ENCODE measurements at regions not wholly inside any gene's neighbourhood (a gene's known extent, or its start where the extent isn't known, plus 50 kb on each side); places are given as distances from the start of the nearest gene placed in this dataset.

DNA sequence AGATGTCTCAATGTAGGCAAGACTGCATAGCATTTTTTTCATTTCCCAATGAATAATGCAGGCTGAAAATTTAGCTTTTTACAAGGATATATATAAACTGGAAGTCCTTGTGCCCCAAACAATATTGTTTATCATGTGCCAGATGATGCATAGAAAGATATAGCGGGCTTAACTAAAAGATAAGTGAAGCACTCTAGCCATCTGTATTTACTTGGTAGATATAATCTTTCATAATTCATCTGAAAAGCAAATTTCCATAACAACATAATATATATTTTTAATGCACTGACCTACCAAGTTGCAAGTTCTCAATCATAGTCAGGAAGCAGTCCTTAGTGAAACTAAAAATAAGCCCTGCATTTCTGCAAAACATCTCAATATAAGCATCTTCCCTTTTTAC lies 653.3 kb downstream of the NLGN4X start:
- TF ChIP-seq, protein P1, sequence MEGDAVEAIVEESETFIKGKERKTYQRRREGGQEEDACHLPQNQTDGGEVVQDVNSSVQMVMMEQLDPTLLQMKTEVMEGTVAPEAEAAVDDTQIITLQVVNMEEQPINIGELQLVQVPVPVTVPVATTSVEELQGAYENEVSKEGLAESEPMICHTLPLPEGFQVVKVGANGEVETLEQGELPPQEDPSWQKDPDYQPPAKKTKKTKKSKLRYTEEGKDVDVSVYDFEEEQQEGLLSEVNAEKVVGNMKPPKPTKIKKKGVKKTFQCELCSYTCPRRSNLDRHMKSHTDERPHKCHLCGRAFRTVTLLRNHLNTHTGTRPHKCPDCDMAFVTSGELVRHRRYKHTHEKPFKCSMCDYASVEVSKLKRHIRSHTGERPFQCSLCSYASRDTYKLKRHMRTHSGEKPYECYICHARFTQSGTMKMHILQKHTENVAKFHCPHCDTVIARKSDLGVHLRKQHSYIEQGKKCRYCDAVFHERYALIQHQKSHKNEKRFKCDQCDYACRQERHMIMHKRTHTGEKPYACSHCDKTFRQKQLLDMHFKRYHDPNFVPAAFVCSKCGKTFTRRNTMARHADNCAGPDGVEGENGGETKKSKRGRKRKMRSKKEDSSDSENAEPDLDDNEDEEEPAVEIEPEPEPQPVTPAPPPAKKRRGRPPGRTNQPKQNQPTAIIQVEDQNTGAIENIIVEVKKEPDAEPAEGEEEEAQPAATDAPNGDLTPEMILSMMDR (IDR thresholded peaks at IDR 0.05), result no peak
- no peak for TF ChIP-seq EP300 (IDR thresholded peaks at IDR 0.05)
- no peak for TF ChIP-seq RAD21 (conservative IDR thresholded peaks at IDR 0.05 in 1 of 2, IDR thresholded peaks at IDR 0.05 in 1 of 2)
- no peak for TF ChIP-seq RARB (CRISPR knock-in tag; IDR thresholded peaks at IDR 0.05)
- TF ChIP-seq POLR2A (IDR thresholded peaks at IDR 0.05; ENCODE audit: low read length), result no peak

All from A549 (cell line).